Astrocyte (in vitro differentiated cells and primary cell): ENCODE measurements at regions not wholly inside any gene's neighbourhood (a gene's known extent, or its start where the extent isn't known, plus 50 kb on each side); places are given as distances from the start of the nearest gene placed in this dataset.
A peak's percentile ranks its signal among the peaks of the same experiment; 100 is the strongest.

Experiments used
- DNase-seq: peaks from one replicate; pipeline ENCODE4 v3.0.0-alpha.2; 2010; ENCODE audit warnings: low read depth
- FAIRE-seq: peaks from 2 replicates; lab custom pipeline; 2011; peaks lifted over from hg19 to GRCh38; lab: Jason Lieb, UNC
- H2AFZ ChIP-seq: 2 replicates; pipeline ENCODE4 v1.6.0; 2012; ENCODE audit warnings: low read depth, low read length, inconsistent platforms
- H3K27ac ChIP-seq: 2 replicates; pipeline ENCODE4 v1.5.1; 2011; ENCODE audit warnings: low read depth, low read length, inconsistent platforms
- H3K27me3 ChIP-seq: 2 replicates; pipeline ENCODE4 v1.6.0; 2011; ENCODE audit warnings: low read length, inconsistent platforms; ENCODE audit not compliant: insufficient read depth
- H3K36me3 ChIP-seq: 2 replicates; pipeline ENCODE4 v1.5.1; 2011; ENCODE audit warnings: low read length, inconsistent platforms; ENCODE audit not compliant: insufficient read depth
- H3K4me1 ChIP-seq: 2 replicates; pipeline ENCODE4 v1.5.1; 2011; ENCODE audit warnings: low read length, inconsistent platforms; ENCODE audit not compliant: insufficient read depth
- H3K4me2 ChIP-seq: 2 replicates; pipeline ENCODE4 v1.6.0; 2012; ENCODE audit warnings: low read length, inconsistent platforms
- H3K4me3 ChIP-seq: 2 replicates; pipeline ENCODE4 v1.5.1; 2011; ENCODE audit warnings: low read depth, mild to moderate bottlenecking, low read length, inconsistent platforms; ENCODE audit not compliant: insufficient read depth
- H3K79me2 ChIP-seq: 2 replicates; pipeline ENCODE4 v1.6.0; 2012; ENCODE audit warnings: mild to moderate bottlenecking, low read length, inconsistent platforms; ENCODE audit not compliant: insufficient read depth
- H3K9ac ChIP-seq: 2 replicates; pipeline ENCODE4 v1.6.0; 2012; ENCODE audit warnings: mild to moderate bottlenecking, low read length, inconsistent platforms
- H3K9me3 ChIP-seq: 2 replicates; pipeline ENCODE4 v1.5.1; 2012; ENCODE audit warnings: low read depth, mild to moderate bottlenecking, low read length, inconsistent platforms; ENCODE audit not compliant: insufficient read depth
- H4K20me1 ChIP-seq: 2 replicates; pipeline ENCODE4 v1.6.0; 2012; ENCODE audit warnings: low read length, inconsistent platforms; ENCODE audit not compliant: insufficient read depth
- H3K27ac Mint-ChIP-seq: one replicate; pipeline ENCODE4 v1.8.0; 2021; ENCODE audit warnings: mild to moderate bottlenecking, mixed read lengths; ENCODE audit not compliant: unreplicated experiment
- H3K27me3 Mint-ChIP-seq: one replicate; pipeline ENCODE4 v1.8.0; 2021; ENCODE audit warnings: low read depth, mixed read lengths; ENCODE audit not compliant: unreplicated experiment
- H3K36me3 Mint-ChIP-seq: one replicate; pipeline ENCODE4 v1.8.0; 2021; ENCODE audit warnings: low read depth, mixed read lengths; ENCODE audit not compliant: unreplicated experiment
- H3K4me1 Mint-ChIP-seq: one replicate; pipeline ENCODE4 v1.8.0; 2021; ENCODE audit warnings: low read depth, mixed read lengths; ENCODE audit not compliant: unreplicated experiment
- H3K4me3 Mint-ChIP-seq: one replicate; pipeline ENCODE4 v1.8.0; 2021; ENCODE audit warnings: mild to moderate bottlenecking, moderate library complexity, mixed read lengths; ENCODE audit not compliant: unreplicated experiment
- H3K9me3 Mint-ChIP-seq: one replicate; pipeline ENCODE4 v1.8.0; 2021; ENCODE audit warnings: mild to moderate bottlenecking, mixed read lengths; ENCODE audit not compliant: unreplicated experiment
- CTCF ChIP-seq: IDR thresholded peaks from 2 replicates; pipeline ENCODE4 v1.5.1; 2011; ENCODE audit warnings: low read depth, mild to moderate bottlenecking, inconsistent platforms, low read length, moderate library complexity; ENCODE audit not compliant: insufficient read depth
- EZH2 ChIP-seq: IDR thresholded peaks from 2 replicates; pipeline ENCODE4 v1.6.1; 2012; ENCODE audit warnings: mild to moderate bottlenecking, low read length, inconsistent platforms; ENCODE audit not compliant: insufficient read depth

DNA sequence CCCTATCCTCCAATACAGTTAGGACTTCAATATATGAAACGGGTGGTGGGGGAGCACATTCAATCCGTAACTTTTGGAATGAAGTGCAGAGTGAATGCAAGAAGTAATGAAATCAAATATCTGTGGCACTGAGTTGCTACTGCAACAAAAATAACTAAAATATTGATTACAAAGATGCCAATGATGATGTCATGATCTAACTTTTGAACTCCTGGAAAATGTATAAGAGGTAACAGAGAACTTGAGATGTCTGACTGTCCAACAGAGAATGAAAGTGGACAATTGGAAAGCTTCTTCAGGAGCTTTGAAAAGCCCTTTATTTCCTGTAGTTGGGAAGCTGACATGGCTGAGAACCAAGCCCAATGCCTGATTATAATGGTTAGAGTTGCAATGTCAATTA is 279.9 kb downstream of the ZBBX start:
- Mint-ChIP-seq H3K4me1 (peaks cover 7% of the 10 kb centered on the region), H3K36me3 (no peaks in the 10 kb centered on the region), H3K27ac (no peak overlapping the region), H3K4me3 (no peak overlapping the region), H3K9me3 (no peaks in the 10 kb centered on the region), H3K27me3 (no peaks in the 10 kb centered on the region)
- Histone ChIP-seq H3K27ac (no peak overlapping the region), H3K4me1 (no peaks in the 10 kb centered on the region), H3K27me3 (no peaks in the 10 kb centered on the region), H3K4me2 (no peak overlapping the region), H3K36me3 (no peaks in the 10 kb centered on the region), H2AFZ (no peak overlapping the region), H3K9me3 (no peaks in the 10 kb centered on the region), H4K20me1 (no peaks in the 10 kb centered on the region), H3K4me3 (no peak overlapping the region), H3K79me2 (no peaks in the 10 kb centered on the region), H3K9ac (no peak overlapping the region)
- no peak for TF ChIP-seq CTCF
- no peak for TF ChIP-seq EZH2
- DNase-seq = no peak
- FAIRE-seq = no peak

GRCh38 chr3:167095976-167096375 is 284.1 kb downstream of the ZBBX start:
- no peak overlapping the region for H2AFZ ChIP-seq
- Mint-ChIP-seq H3K4me1 (peaks cover 11% of the 10 kb centered on the region), H3K27ac (no peak overlapping the region), H3K4me3 (no peak overlapping the region), H3K36me3 (no peaks in the 10 kb centered on the region), H3K27me3 (no peaks in the 10 kb centered on the region), H3K9me3 (no peaks in the 10 kb centered on the region)
- H3K9me3 ChIP-seq = no peaks in the 10 kb centered on the region
- H3K27ac ChIP-seq = no peak overlapping the region
- H3K36me3 ChIP-seq = no peaks in the 10 kb centered on the region
- FAIRE-seq (no peak), DNase-seq (peak; percentile 3)
- H4K20me1 ChIP-seq = no peaks in the 10 kb centered on the region
- H3K4me2 ChIP-seq = no peak overlapping the region
- H3K4me1 ChIP-seq = no peaks in the 10 kb centered on the region
- H3K79me2 ChIP-seq = no peaks in the 10 kb centered on the region
- H3K9ac ChIP-seq = no peak overlapping the region
- no peaks in the 10 kb centered on the region for H3K27me3 ChIP-seq
- TF ChIP-seq CTCF (no peak), EZH2 (no peak)
- H3K4me3 ChIP-seq = no peak overlapping the region

DNA sequence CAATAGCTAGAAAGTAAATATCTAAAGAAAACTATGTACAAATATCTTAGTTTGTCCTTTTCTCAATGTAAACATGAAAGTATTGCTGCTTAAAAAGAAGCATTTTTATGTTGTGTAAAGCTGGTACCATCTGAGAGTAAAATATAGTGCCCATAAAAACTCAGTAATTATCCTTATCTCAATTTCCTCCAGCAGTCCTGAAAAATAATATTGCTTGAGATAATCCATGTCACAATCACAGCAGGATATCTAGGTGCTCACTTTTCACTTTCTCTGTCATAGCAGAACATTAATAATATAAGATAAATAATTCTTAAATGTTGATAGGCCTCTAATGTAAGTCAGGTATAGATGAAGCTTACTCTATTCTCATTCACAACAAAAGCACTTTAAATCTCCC is 285.5 kb downstream of the ZBBX start:
- Mint-ChIP-seq H3K4me3 (no peak overlapping the region), H3K27me3 (no peaks in the 10 kb centered on the region), H3K36me3 (no peaks in the 10 kb centered on the region), H3K27ac (no peak overlapping the region), H3K9me3 (no peaks in the 10 kb centered on the region), H3K4me1 (peaks cover 17% of the 10 kb centered on the region)
- TF ChIP-seq CTCF (no peak), EZH2 (no peak)
- FAIRE-seq (no peak), DNase-seq (no peak)
- Histone ChIP-seq H4K20me1 (no peaks in the 10 kb centered on the region), H3K4me1 (no peaks in the 10 kb centered on the region), H3K4me3 (no peak overlapping the region), H3K9ac (no peak overlapping the region), H3K27ac (no peak overlapping the region), H3K79me2 (no peaks in the 10 kb centered on the region), H2AFZ (no peak overlapping the region), H3K9me3 (no peaks in the 10 kb centered on the region), H3K4me2 (no peak overlapping the region), H3K27me3 (no peaks in the 10 kb centered on the region), H3K36me3 (no peaks in the 10 kb centered on the region)
